GM12801 (cell line): ENCODE measurements at regions not wholly inside any gene's neighbourhood (a gene's known extent, or its start where the extent isn't known, plus 50 kb on each side); places are given as distances from the start of the nearest gene placed in this dataset.

Experiments
- CTCF ChIP-seq: IDR thresholded peaks from one replicate; pipeline ENCODE4 v1.5.1; 2011; ENCODE audit warnings: control low read depth; ENCODE audit not compliant: insufficient read length; ENCODE audit errors: extremely low read depth

GRCh38 chr5:108467563-108467962, 85.7 kb upstream of the FBXL17 start:
- TF ChIP-seq CTCF, result no peak

- no peak for TF ChIP-seq CTCF
These were observed 79.9 kb upstream of the FBXL17 start for GRCh38 chr5:108461628-108462367.

- TF ChIP-seq CTCF, result no peak
These were observed 77.9 kb upstream of the FBXL17 start for GRCh38 chr5:108459769-108460168.

GRCh38 chr5:108451269-108451668, 69.4 kb upstream of the FBXL17 start:
- no peak for TF ChIP-seq CTCF

- no peak for TF ChIP-seq CTCF
These were observed 55.5 kb upstream of the FBXL17 start for GRCh38 chr5:108437425-108437824.

- no peak for TF ChIP-seq CTCF
These were observed 54.8 kb upstream of the FBXL17 start for GRCh38 chr5:108436696-108437095.

GRCh38 chr5:108433600-108433999, 51.7 kb upstream of the FBXL17 start:
- TF ChIP-seq CTCF, result no peak
